Thyroid gland (tissue), 4 donors: ENCODE measurements at regions not wholly inside any gene's neighbourhood (a gene's known extent, or its start where the extent isn't known, plus 50 kb on each side); places are given as distances from the start of the nearest gene placed in this dataset.

ENCODE experiments used
- POLR2A ChIP-seq, 2 donors: fragments of 450-650 bp; IDR thresholded peaks; one replicate each; pipeline ENCODE4 v1.6.1; 2017; ENCODE audit warnings: antibody characterized with exemption in 2 of 2, mild to moderate bottlenecking in 2 of 2, moderate library complexity in 1 of 2
- TF ChIP-seq, protein P1 (sequence below), 6 experiments: fragments of 200-600 bp in 3 of 6; fragments of 450-650 bp in 3 of 6; sonication (generic) in 3 of 6; IDR thresholded peaks; one replicate each; pipeline ENCODE4 v1.5.1; 2016 to 2019; ENCODE audit warnings: antibody characterized with exemption in 6 of 6, mild to moderate bottlenecking in 2 of 6, inconsistent platforms in 1 of 6, moderate library complexity in 1 of 6

GRCh38 chr7:13797545-13797944 lies 191.9 kb downstream of the ETV1 start:
- TF ChIP-seq, protein P1, sequence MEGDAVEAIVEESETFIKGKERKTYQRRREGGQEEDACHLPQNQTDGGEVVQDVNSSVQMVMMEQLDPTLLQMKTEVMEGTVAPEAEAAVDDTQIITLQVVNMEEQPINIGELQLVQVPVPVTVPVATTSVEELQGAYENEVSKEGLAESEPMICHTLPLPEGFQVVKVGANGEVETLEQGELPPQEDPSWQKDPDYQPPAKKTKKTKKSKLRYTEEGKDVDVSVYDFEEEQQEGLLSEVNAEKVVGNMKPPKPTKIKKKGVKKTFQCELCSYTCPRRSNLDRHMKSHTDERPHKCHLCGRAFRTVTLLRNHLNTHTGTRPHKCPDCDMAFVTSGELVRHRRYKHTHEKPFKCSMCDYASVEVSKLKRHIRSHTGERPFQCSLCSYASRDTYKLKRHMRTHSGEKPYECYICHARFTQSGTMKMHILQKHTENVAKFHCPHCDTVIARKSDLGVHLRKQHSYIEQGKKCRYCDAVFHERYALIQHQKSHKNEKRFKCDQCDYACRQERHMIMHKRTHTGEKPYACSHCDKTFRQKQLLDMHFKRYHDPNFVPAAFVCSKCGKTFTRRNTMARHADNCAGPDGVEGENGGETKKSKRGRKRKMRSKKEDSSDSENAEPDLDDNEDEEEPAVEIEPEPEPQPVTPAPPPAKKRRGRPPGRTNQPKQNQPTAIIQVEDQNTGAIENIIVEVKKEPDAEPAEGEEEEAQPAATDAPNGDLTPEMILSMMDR (IDR thresholded peaks at IDR 0.05), result no peak
- no peak for TF ChIP-seq POLR2A (IDR thresholded peaks at IDR 0.05)
